ENCODE measurements at regions not wholly inside any gene's neighbourhood (a gene's known extent, or its start where the extent isn't known, plus 50 kb on each side); places are given as distances from the start of the nearest gene placed in this dataset.
"Not testable (repeated sequence)": the region's sequence is repeated elsewhere in the genome, so short reads cannot be mapped to it uniquely, and the experiment has no call there.

- WGBS, 3 donors, result 45 to 61% (median 52%) methylated on average over 11 of the region's 11 CpGs
- DNase-seq (no peak), ATAC-seq (no peak)
- Histone ChIP-seq H3K4me3 (no peak overlapping the region), H3K36me3 (ENCODE audit: insufficient read depth in 1 of 2, low read depth in 1 of 2) (no peaks in the 10 kb centered on the region), H3K27me3 (ENCODE audit: insufficient read depth in 3 of 3, low read length in 2 of 3) (peaks cover 0 to 8% (median 7%) of the 10 kb centered on the region in 3 donors), H3K27ac (no peak overlapping the region), H3K9me3 (no peaks in the 10 kb centered on the region), H3K4me1 (no peaks in the 10 kb centered on the region)
- intact Hi-C loops (cut with DNase I), result no loop called here
- TF ChIP-seq CTCF (IDR thresholded peaks at IDR 0.05), result no peak
Observed at GRCh38 chr22:49396817-49397216, 430.9 kb downstream of the BRD1 start.

DNA sequence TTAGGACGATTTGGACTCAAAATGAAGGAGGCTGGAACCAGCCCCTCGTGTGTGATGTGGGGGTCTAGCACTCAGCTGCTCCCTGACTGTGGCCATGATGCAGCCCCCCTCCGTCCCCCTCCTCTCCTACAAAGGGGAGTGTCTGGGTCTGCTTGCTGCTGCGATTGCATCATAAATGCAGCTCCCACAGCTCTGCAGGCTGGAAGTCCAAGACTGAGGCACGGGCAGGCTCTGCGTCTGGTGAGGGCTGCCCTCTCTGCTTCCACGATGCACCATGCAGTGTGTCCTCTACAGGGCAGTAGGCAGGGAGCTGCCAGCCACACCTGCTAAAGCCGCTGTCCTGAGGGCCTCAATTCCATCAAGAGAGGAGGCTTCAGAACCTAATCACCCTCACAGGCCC is 432.1 kb downstream of the BRD1 start:
- Histone ChIP-seq H3K4me3 (no peak overlapping the region), H3K4me1 (no peaks in the 10 kb centered on the region), H3K36me3 (ENCODE audit: insufficient read depth in 1 of 2, low read depth in 1 of 2) (no peaks in the 10 kb centered on the region), H3K27me3 (ENCODE audit: insufficient read depth in 3 of 3, low read length in 2 of 3) (peaks cover 0 to 7% (median 4%) of the 10 kb centered on the region in 3 donors), H3K27ac (no peak overlapping the region), H3K9me3 (no peaks in the 10 kb centered on the region)
- DNase-seq (no peak), ATAC-seq (no peak)
- intact Hi-C loops (cut with DNase I), result no loop called here
- WGBS, 3 donors, result 59 to 73% (median 60%) methylated on average over 8 of the region's 8 CpGs
- no peak for TF ChIP-seq CTCF (IDR thresholded peaks at IDR 0.05)

DNA sequence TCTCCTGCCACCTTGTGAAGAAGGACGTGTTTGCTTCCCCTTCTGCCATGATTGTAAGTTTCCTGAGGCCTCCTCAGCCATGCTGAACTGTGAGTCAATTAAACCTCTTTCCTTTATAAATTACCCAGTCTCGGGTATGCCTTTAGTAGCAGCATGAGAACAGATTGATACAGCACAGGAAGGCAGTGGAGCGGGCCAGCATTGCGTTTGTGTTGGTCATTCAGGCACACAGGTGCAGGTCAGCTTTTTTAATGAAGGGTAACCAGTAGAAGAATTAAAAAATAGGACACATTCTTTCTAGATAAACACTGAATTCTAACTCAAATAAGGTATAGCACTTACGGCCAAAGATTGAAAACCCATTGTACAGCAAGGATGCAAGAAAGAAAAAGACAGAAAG is 432.6 kb downstream of the BRD1 start:
- DNase-seq; intact Hi-C loops (cut with DNase I): not testable (repeated sequence)
- 71 to 84% (median 82%) methylated on average over 5 of the region's 5 CpGs for WGBS, 3 donors

GRCh38 chr22:49394116-49394785 is 433.4 kb downstream of the BRD1 start:
- H3K4me3 ChIP-seq, result no peak overlapping the region
- WGBS, 3 donors, result 70 to 89% (median 88%) methylated on average over 7 of the region's 7 CpGs
- H3K9me3 ChIP-seq, result no peaks in the 10 kb centered on the region
- H3K4me1 ChIP-seq, result no peaks in the 10 kb centered on the region
- intact Hi-C loops (cut with DNase I), result no loop called here
- ATAC-seq, result no peak
- no peak overlapping the region for H3K27ac ChIP-seq
- no peak for DNase-seq
- H3K27me3 ChIP-seq (ENCODE audit: insufficient read depth in 3 of 3, low read length in 2 of 3), result peaks cover 0 to 7% (median 0%) of the 10 kb centered on the region in 3 donors
- TF ChIP-seq CTCF (IDR thresholded peaks at IDR 0.05), result no peak
- H3K36me3 ChIP-seq (ENCODE audit: insufficient read depth in 1 of 2, low read depth in 1 of 2), result no peaks in the 10 kb centered on the region

More for the DNA sequence above, 432.6 kb downstream of the BRD1 start:
- not testable (repeated sequence) for H3K36me3 ChIP-seq (ENCODE audit: insufficient read depth in 1 of 2, low read depth in 1 of 2); H3K9me3 ChIP-seq; H3K4me1 ChIP-seq; ATAC-seq; H3K4me3 ChIP-seq; H3K27ac ChIP-seq; H3K27me3 ChIP-seq (ENCODE audit: insufficient read depth in 3 of 3, low read length in 2 of 3)

DNA sequence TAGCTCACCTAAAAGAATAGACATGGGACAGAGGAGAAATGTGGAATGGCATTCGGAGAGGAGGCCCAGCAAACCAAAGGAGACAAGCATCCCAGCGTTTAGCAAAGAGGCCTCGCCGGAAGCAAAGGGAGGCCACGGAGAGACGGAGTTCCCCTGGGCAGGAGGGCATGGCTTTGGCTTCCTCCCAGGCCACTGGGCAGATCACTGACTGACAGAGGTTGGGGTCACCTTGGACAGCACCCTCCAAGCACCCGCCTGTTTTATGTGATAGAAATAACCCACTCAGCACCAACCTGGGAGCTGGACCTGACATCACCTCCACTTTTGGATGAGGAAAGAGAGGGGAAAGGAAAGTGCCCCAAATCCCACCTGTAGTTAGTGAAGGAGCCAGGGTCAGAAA is 434.1 kb downstream of the BRD1 start:
- 78 to 89% (median 82%) methylated on average over 7 of the region's 7 CpGs for WGBS, 3 donors
- DNase-seq, result no peak
- H3K27me3 ChIP-seq (ENCODE audit: insufficient read depth in 3 of 3, low read length in 2 of 3), result peaks cover 0 to 7% (median 0%) of the 10 kb centered on the region in 3 donors
- H3K4me3 ChIP-seq, result no peak overlapping the region
- intact Hi-C loops (cut with DNase I), result no loop called here
- H3K4me1 ChIP-seq, result no peaks in the 10 kb centered on the region
- no peak for ATAC-seq
- no peak overlapping the region for H3K27ac ChIP-seq
- no peak for TF ChIP-seq CTCF (IDR thresholded peaks at IDR 0.05)
- no peaks in the 10 kb centered on the region for H3K9me3 ChIP-seq
- no peaks in the 10 kb centered on the region for H3K36me3 ChIP-seq (ENCODE audit: insufficient read depth in 1 of 2, low read depth in 1 of 2)

Data from psoas muscle (tissue), 7 donors.